ENCODE measurements at regions not wholly inside any gene's neighbourhood (a gene's known extent, or its start where the extent isn't known, plus 50 kb on each side); places are given as distances from the start of the nearest gene placed in this dataset.

GRCh38 chr6:154651656-154652055 is 81.6 kb upstream of the SCAF8 start:
- H3K4me3 ChIP-seq = no peak overlapping the region
- H3K27me3 ChIP-seq = no peaks in the 10 kb centered on the region
- H3K27ac ChIP-seq = no peak overlapping the region
- no peaks in the 10 kb centered on the region for H3K9me3 ChIP-seq
- DNase-seq = no peak
- no peaks in the 10 kb centered on the region for H3K4me1 ChIP-seq
- intact Hi-C loops (cut with DNase I) = no loop called here
- TF ChIP-seq, protein P1, sequence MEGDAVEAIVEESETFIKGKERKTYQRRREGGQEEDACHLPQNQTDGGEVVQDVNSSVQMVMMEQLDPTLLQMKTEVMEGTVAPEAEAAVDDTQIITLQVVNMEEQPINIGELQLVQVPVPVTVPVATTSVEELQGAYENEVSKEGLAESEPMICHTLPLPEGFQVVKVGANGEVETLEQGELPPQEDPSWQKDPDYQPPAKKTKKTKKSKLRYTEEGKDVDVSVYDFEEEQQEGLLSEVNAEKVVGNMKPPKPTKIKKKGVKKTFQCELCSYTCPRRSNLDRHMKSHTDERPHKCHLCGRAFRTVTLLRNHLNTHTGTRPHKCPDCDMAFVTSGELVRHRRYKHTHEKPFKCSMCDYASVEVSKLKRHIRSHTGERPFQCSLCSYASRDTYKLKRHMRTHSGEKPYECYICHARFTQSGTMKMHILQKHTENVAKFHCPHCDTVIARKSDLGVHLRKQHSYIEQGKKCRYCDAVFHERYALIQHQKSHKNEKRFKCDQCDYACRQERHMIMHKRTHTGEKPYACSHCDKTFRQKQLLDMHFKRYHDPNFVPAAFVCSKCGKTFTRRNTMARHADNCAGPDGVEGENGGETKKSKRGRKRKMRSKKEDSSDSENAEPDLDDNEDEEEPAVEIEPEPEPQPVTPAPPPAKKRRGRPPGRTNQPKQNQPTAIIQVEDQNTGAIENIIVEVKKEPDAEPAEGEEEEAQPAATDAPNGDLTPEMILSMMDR (IDR thresholded peaks at IDR 0.05) = no peak
- no peaks in the 10 kb centered on the region for H3K36me3 ChIP-seq
- H3K9ac ChIP-seq (ENCODE audit: low read depth in 2 of 2, low read length in 2 of 2) = no peak overlapping the region

- TF ChIP-seq, protein P1 (IDR thresholded peaks at IDR 0.05) = no peak
- intact Hi-C loops (cut with DNase I) = no loop called here
- no peak for DNase-seq
- no peaks in the 10 kb centered on the region for H3K4me1 ChIP-seq
- H3K27me3 ChIP-seq = no peaks in the 10 kb centered on the region
- no peak overlapping the region for H3K9ac ChIP-seq (ENCODE audit: low read depth in 2 of 2, low read length in 2 of 2)
- H3K9me3 ChIP-seq = no peaks in the 10 kb centered on the region
- H3K36me3 ChIP-seq = no peaks in the 10 kb centered on the region
- H3K27ac ChIP-seq = no peak overlapping the region
- H3K4me3 ChIP-seq = no peak overlapping the region
These were observed 79.8 kb upstream of the SCAF8 start for GRCh38 chr6:154653385-154653784.

DNA sequence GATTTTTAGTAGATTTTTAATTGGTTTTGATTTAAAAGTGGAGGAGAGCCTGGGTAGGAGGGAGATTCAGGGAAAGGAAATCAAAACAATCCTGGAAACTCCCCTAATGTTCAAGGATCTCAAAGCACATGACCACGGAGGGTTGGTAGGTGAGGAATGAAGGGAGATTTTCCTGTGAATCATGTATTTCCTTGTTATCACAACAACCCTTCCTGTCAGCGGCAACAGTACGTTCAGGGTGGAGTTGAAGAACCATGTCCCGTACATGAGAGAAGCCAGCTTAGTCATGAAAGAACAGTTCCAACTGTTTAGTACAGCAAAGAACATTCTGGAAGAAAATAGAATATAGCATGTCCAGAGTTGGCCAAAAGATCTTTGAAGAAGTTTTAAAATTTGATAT is 79.4 kb upstream of the SCAF8 start:
- Histone ChIP-seq H3K36me3 (no peaks in the 10 kb centered on the region), H3K27ac (no peak overlapping the region), H3K4me1 (no peaks in the 10 kb centered on the region), H3K9me3 (no peaks in the 10 kb centered on the region), H3K9ac (ENCODE audit: low read depth in 2 of 2, low read length in 2 of 2) (no peak overlapping the region), H3K27me3 (no peaks in the 10 kb centered on the region), H3K4me3 (no peak overlapping the region)
- TF ChIP-seq, protein P1 (IDR thresholded peaks at IDR 0.05) = no peak
- intact Hi-C loops (cut with DNase I) = no loop called here
- DNase-seq = no peak

DNA sequence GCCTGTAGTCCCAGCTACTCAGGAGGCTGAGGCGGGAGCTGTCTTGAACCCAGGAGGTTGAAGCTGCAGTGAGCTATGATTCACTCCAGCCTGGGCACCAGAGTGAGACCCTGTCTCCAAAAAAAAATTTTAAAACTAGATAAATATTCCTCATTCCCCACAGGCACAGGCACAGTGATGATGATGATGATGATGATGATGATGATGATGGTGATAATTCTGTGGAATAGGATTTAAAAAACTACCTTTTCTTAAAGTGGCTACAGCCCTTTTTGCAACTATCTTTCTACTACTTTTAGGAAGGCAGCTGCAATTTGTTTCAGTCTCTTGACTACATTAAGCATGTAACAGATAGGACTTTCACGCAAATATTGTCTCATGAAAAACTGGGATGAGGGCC is 76.6 kb upstream of the SCAF8 start:
- no peaks in the 10 kb centered on the region for H3K27me3 ChIP-seq
- no peak overlapping the region for H3K4me3 ChIP-seq
- H3K4me1 ChIP-seq = no peaks in the 10 kb centered on the region
- TF ChIP-seq, protein P1 (IDR thresholded peaks at IDR 0.05) = no peak
- DNase-seq = no peak
- H3K9me3 ChIP-seq = no peaks in the 10 kb centered on the region
- H3K27ac ChIP-seq = no peak overlapping the region
- H3K36me3 ChIP-seq = no peaks in the 10 kb centered on the region
- no peak overlapping the region for H3K9ac ChIP-seq (ENCODE audit: low read depth in 2 of 2, low read length in 2 of 2)
- intact Hi-C loops (cut with DNase I) = no loop called here

GRCh38 chr6:154661768-154662167 is 71.4 kb upstream of the SCAF8 start:
- H3K27ac ChIP-seq = no peak overlapping the region
- H3K9me3 ChIP-seq = no peaks in the 10 kb centered on the region
- H3K4me3 ChIP-seq = no peak overlapping the region
- intact Hi-C loops (cut with DNase I) = no loop called here
- no peaks in the 10 kb centered on the region for H3K27me3 ChIP-seq
- no peaks in the 10 kb centered on the region for H3K36me3 ChIP-seq
- H3K4me1 ChIP-seq = no peaks in the 10 kb centered on the region
- no peak for DNase-seq
- H3K9ac ChIP-seq (ENCODE audit: low read depth in 2 of 2, low read length in 2 of 2) = no peak overlapping the region
- TF ChIP-seq, protein P1 (IDR thresholded peaks at IDR 0.05) = no peak

- intact Hi-C loops (cut with DNase I) = no loop called here
- no peak overlapping the region for H3K9ac ChIP-seq (ENCODE audit: low read depth in 2 of 2, low read length in 2 of 2)
- TF ChIP-seq, protein P1 (IDR thresholded peaks at IDR 0.05) = no peak
- H3K9me3 ChIP-seq = no peaks in the 10 kb centered on the region
- DNase-seq = no peak
- H3K27ac ChIP-seq = no peak overlapping the region
- H3K27me3 ChIP-seq = no peaks in the 10 kb centered on the region
- no peaks in the 10 kb centered on the region for H3K36me3 ChIP-seq
- no peaks in the 10 kb centered on the region for H3K4me1 ChIP-seq
- no peak overlapping the region for H3K4me3 ChIP-seq
These were observed 68.9 kb upstream of the SCAF8 start for GRCh38 chr6:154664287-154664686.

Measured in colonic mucosa (tissue), 4 donors.